Large intestine (tissue), 3 donors: ENCODE measurements at regions not wholly inside any gene's neighbourhood (a gene's known extent, or its start where the extent isn't known, plus 50 kb on each side); places are given as distances from the start of the nearest gene placed in this dataset.

Experiments used
- DNase-seq, 2 donors: peaks; one replicate each; pipeline versions ENCODE4 v3.0.0 to v3.0.0-alpha.2; 2013
- H3K27ac ChIP-seq: one replicate; pipeline ENCODE4 v1.5.1; 2013; ENCODE audit warnings: low read length
- H3K27me3 ChIP-seq: 2 replicates; pipeline ENCODE4 v1.6.1; 2013; ENCODE audit warnings: low read length; ENCODE audit not compliant: control insufficient read depth, insufficient read depth
- H3K36me3 ChIP-seq: 2 replicates; pipeline ENCODE4 v1.6.1; 2013; ENCODE audit warnings: low read length; ENCODE audit not compliant: control insufficient read depth, insufficient read depth
- H3K4me1 ChIP-seq: one replicate; pipeline ENCODE4 v1.6.1; 2013; ENCODE audit warnings: low read length; ENCODE audit not compliant: control insufficient read depth, insufficient read depth
- H3K4me3 ChIP-seq: one replicate; pipeline ENCODE4 v1.5.1; 2013; ENCODE audit warnings: low read length
- H3K9me3 ChIP-seq: one replicate; pipeline ENCODE4 v1.6.1; 2013; ENCODE audit warnings: mild to moderate bottlenecking, low read depth, low read length, moderate library complexity; ENCODE audit not compliant: control insufficient read depth
- WGBS: methylation state at CpG from one replicate; pipeline ENCODE4 v1.1.5; 2013; ENCODE audit warnings: low lambda C conversion rate; ENCODE audit not compliant: insufficient coverage; 5-methylcytosine and 5-hydroxymethylcytosine counted together

GRCh38 chr14:58964598-58964928 is 223.9 kb upstream of the DAAM1 start:
- no peaks in the 10 kb centered on the region for H3K9me3 ChIP-seq
- no peaks in the 10 kb centered on the region for H3K4me1 ChIP-seq
- no peak for DNase-seq
- no peak overlapping the region for H3K4me3 ChIP-seq
- H3K36me3 ChIP-seq, result no peaks in the 10 kb centered on the region
- H3K27ac ChIP-seq, result no peak overlapping the region
- H3K27me3 ChIP-seq, result no peaks in the 10 kb centered on the region
- no CpG with 5 or more reads among the region's 9 CpGs for WGBS

- H3K36me3 ChIP-seq, result no peaks in the 10 kb centered on the region
- H3K4me1 ChIP-seq, result no peaks in the 10 kb centered on the region
- H3K4me3 ChIP-seq, result no peak overlapping the region
- no peaks in the 10 kb centered on the region for H3K27me3 ChIP-seq
- H3K27ac ChIP-seq, result no peak overlapping the region
- no peak for DNase-seq
- no CpG with 5 or more reads among the region's 1 CpG for WGBS
- no peaks in the 10 kb centered on the region for H3K9me3 ChIP-seq
Measured at GRCh38 chr14:58965601-58966000, 222.9 kb upstream of the DAAM1 start.

DNA sequence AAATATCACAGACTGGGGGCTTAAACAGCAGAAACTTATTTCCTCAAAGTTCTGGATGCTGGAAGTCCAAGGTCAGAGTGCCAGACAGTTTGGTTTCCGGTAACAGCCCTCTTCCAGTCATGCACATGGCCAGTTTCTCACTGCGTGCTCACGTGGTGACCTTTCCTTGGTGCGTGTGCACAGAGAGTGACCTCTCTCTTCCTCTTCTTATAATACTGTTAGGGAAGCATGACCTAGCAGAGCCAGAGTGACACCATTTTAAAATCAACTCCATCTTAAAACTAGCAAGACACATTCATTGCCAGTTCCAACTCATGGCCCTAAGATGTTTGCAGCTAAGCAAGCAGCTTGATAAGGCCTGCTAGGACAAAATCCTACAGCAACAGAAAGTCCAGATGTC is 221.5 kb upstream of the DAAM1 start:
- Histone ChIP-seq H3K27me3 (no peaks in the 10 kb centered on the region), H3K4me3 (no peak overlapping the region), H3K27ac (no peak overlapping the region), H3K36me3 (no peaks in the 10 kb centered on the region), H3K4me1 (no peaks in the 10 kb centered on the region), H3K9me3 (no peaks in the 10 kb centered on the region)
- no peak for DNase-seq
- 100% methylated on average over 1 of the region's 4 CpGs for WGBS

- no peaks in the 10 kb centered on the region for H3K36me3 ChIP-seq
- no peak overlapping the region for H3K27ac ChIP-seq
- no CpG with 5 or more reads among the region's 10 CpGs for WGBS
- no peak for DNase-seq
- no peak overlapping the region for H3K4me3 ChIP-seq
- H3K9me3 ChIP-seq, result no peaks in the 10 kb centered on the region
- H3K27me3 ChIP-seq, result no peaks in the 10 kb centered on the region
- no peaks in the 10 kb centered on the region for H3K4me1 ChIP-seq
Measured at GRCh38 chr14:58969951-58970751, 218.3 kb upstream of the DAAM1 start.

DNA sequence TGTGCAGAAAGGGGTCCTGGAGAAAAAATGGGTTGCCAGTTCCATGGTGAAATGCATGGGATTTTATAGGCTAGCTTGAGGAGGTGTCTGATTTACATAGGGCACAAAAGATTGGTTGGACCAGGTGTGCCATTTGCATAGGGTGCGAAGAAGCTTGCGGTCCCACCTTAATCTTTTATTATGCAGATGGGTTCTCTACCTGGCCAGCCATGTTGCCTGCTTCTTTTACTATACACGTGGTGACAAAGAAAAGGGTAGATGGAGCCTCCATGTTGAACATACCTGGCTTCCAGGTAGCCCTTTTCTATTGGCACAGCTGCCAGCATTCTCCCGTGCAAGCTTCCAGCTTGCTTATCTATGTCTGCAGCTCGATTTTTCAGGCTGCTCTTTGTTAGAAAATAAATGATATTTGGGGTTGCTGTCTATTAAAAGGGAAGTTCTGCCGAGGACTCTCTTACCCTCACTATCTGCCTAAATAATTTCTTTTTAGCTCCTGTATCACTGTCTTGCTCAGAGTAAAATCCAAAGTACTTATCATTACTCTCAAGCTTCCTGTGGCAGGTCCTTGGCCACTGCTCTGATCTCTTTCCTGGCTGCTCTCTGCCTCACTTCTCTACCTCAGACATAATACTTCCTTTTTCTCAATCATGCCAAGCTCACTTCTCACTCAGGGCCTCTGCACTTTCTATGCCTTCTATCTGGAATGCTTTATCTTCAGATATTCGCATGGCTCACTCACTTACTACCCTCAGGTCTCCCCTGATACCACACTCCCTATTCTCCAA is 216.0 kb upstream of the DAAM1 start:
- 55% methylated on average over 2 of the region's 7 CpGs for WGBS

GRCh38 chr14:58977366-58977765 is 211.1 kb upstream of the DAAM1 start:
- no peak overlapping the region for H3K27ac ChIP-seq
- WGBS, result no CpG with 5 or more reads among the region's 2 CpGs

More for the DNA sequence above, 216.0 kb upstream of the DAAM1 start:
- no peak overlapping the region for H3K27ac ChIP-seq
- no peak overlapping the region for H3K4me3 ChIP-seq
- no peaks in the 10 kb centered on the region for H3K9me3 ChIP-seq
- DNase-seq, result no peak
- H3K27me3 ChIP-seq, result no peaks in the 10 kb centered on the region
- H3K4me1 ChIP-seq, result no peaks in the 10 kb centered on the region
- H3K36me3 ChIP-seq, result no peaks in the 10 kb centered on the region

DNA sequence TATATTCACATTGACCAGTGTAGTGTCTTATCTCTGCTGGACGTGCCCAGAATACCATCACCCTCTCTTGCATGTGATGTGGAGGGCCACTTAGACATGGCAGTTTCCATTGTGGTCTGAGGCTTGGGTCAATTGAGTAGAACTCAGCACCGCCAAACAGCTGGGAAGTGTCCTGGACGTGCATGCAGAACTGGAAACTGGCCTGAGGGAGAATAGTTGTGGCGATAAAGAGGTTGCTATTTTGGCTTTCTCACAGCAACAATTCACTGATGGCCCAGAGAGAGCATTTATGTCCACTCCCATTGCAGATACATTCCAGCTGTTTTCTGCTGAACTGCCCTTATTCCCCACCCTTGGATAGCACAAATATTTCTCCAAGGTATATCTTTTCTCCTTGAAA is 210.1 kb upstream of the DAAM1 start:
- Histone ChIP-seq H3K4me1 (no peaks in the 10 kb centered on the region), H3K36me3 (no peaks in the 10 kb centered on the region), H3K27me3 (no peaks in the 10 kb centered on the region), H3K9me3 (no peaks in the 10 kb centered on the region), H3K4me3 (no peak overlapping the region), H3K27ac (no peak overlapping the region)
- no peak for DNase-seq
- WGBS, result no CpG with 5 or more reads among the region's 4 CpGs

More at GRCh38 chr14:58977366-58977765, 211.1 kb upstream of the DAAM1 start:
- Histone ChIP-seq H3K27me3 (no peaks in the 10 kb centered on the region), H3K36me3 (no peaks in the 10 kb centered on the region), H3K4me1 (no peaks in the 10 kb centered on the region), H3K4me3 (no peak overlapping the region), H3K9me3 (no peaks in the 10 kb centered on the region)
- DNase-seq, result no peak

DNA sequence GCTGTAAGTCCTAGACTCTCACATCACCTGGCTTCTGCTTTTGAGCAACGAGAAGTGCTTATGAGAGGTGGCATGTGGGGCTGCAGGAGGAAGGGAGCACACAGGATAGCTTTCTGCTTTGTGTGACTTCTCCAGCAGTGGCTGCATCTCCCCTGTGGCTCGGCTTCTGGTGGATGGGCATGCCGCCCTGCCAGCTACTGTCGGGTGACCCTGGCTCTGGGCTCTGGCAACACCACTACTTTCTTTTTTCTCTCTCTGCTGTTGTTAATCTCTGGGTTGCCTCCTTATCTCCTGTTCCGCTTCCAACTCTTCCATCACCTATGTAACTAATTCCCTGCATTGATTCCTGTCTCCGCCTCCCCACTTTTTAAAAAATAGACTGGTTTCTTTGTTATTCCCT is 209.1 kb upstream of the DAAM1 start:
- DNase-seq, result no peak
- WGBS, result 75% methylated on average over 1 of the region's 6 CpGs
- H3K27me3 ChIP-seq, result no peaks in the 10 kb centered on the region

DNA sequence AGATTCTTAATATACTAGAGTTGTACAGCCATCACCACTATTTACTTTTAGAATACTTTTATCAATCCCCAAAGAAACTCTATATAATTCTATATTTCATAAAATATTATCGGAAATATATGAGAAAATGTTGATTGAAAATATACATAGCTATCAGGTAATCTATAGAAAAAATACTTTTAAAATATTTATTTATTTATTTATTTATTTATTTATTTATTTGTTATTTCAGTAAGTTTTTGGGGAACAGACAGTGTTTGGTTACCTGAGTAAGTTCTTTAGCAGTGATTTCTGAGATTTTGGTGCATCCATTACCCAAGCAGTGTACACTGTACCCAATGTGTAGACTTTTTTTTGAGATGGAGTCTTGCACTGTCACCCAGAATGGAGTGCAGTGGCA is 206.6 kb upstream of the DAAM1 start:
- no peaks in the 10 kb centered on the region for H3K27me3 ChIP-seq
- H3K9me3 ChIP-seq, result no peaks in the 10 kb centered on the region
- no peaks in the 10 kb centered on the region for H3K36me3 ChIP-seq
- 78% methylated on average over 1 of the region's 1 CpG for WGBS
- no peak overlapping the region for H3K4me3 ChIP-seq
- no peak overlapping the region for H3K27ac ChIP-seq
- no peaks in the 10 kb centered on the region for H3K4me1 ChIP-seq
- no peak for DNase-seq

More for the DNA sequence above, 209.1 kb upstream of the DAAM1 start:
- no peak overlapping the region for H3K27ac ChIP-seq
- H3K9me3 ChIP-seq, result no peaks in the 10 kb centered on the region
- H3K4me3 ChIP-seq, result no peak overlapping the region
- no peaks in the 10 kb centered on the region for H3K36me3 ChIP-seq
- H3K4me1 ChIP-seq, result no peaks in the 10 kb centered on the region

- no peak overlapping the region for H3K27ac ChIP-seq
- H3K36me3 ChIP-seq, result no peaks in the 10 kb centered on the region
- no peak overlapping the region for H3K4me3 ChIP-seq
- H3K9me3 ChIP-seq, result no peaks in the 10 kb centered on the region
- DNase-seq, result no peak
- H3K4me1 ChIP-seq, result no peaks in the 10 kb centered on the region
- no peaks in the 10 kb centered on the region for H3K27me3 ChIP-seq
- no CpG with 5 or more reads among the region's 4 CpGs for WGBS
Measured at GRCh38 chr14:58985786-58986185, 202.7 kb upstream of the DAAM1 start.
